GM23248 (cell line): ENCODE measurements at regions not wholly inside any gene's neighbourhood (a gene's known extent, or its start where the extent isn't known, plus 50 kb on each side); places are given as distances from the start of the nearest gene placed in this dataset.
A peak's percentile ranks its signal among the peaks of the same experiment; 100 is the strongest.

Experiments
- DNase-seq: peaks from one replicate; pipeline ENCODE4 v3.0.0-alpha.2; 2015
- H2AFZ ChIP-seq: fragments of 200-600 bp; sonication (generic); 2 replicates; pipeline ENCODE4 v1.6.1; 2016; ENCODE audit warnings: antibody characterized with exemption
- H3F3A ChIP-seq: fragments of 200-600 bp; sonication (generic); 2 replicates; pipeline ENCODE4 v1.6.1; 2016; ENCODE audit warnings: mild to moderate bottlenecking, antibody characterized with exemption, mixed run types; ENCODE audit not compliant: insufficient read depth
- H3K27ac ChIP-seq: fragments of 200-600 bp; sonication (generic); 2 replicates; pipeline ENCODE4 v1.5.1; 2016; ENCODE audit warnings: mild to moderate bottlenecking
- H3K27me3 ChIP-seq: fragments of 200-600 bp; sonication (generic); replicated peaks from 2 replicates; pipeline ENCODE4 v1.6.1; 2016; ENCODE audit warnings: mild to moderate bottlenecking; ENCODE audit not compliant: insufficient read depth
- H3K36me3 ChIP-seq: fragments of 200-600 bp; sonication (generic); 2 replicates; pipeline ENCODE4 v1.6.1; 2016; ENCODE audit warnings: low read depth, mild to moderate bottlenecking
- H3K4me1 ChIP-seq: fragments of 200-600 bp; sonication (generic); 2 replicates; pipeline ENCODE4 v1.6.1; 2016; ENCODE audit warnings: mild to moderate bottlenecking; ENCODE audit not compliant: insufficient read depth
- H3K4me2 ChIP-seq: fragments of 200-600 bp; sonication (generic); one replicate; pipeline ENCODE4 v1.6.1; 2016; ENCODE audit warnings: mild to moderate bottlenecking; ENCODE audit not compliant: unreplicated experiment
- H3K4me3 ChIP-seq: fragments of 200-600 bp; sonication (generic); 2 replicates; pipeline ENCODE4 v1.5.1; 2016; ENCODE audit warnings: mild to moderate bottlenecking
- H3K79me2 ChIP-seq: fragments of 200-600 bp; sonication (generic); 2 replicates; pipeline ENCODE4 v1.6.1; 2016; ENCODE audit warnings: mild to moderate bottlenecking; ENCODE audit not compliant: insufficient read depth
- H3K9ac ChIP-seq: fragments of 200-600 bp; sonication (generic); 2 replicates; pipeline ENCODE4 v1.6.1; 2016; ENCODE audit warnings: mild to moderate bottlenecking
- H3K9me2 ChIP-seq: fragments of 200-600 bp; sonication (generic); 2 replicates; pipeline ENCODE4 v1.6.1; 2016; ENCODE audit warnings: mixed run types, mild to moderate bottlenecking, moderate library complexity; ENCODE audit not compliant: insufficient read depth
- H3K9me3 ChIP-seq: fragments of 200-600 bp; sonication (generic); one replicate; pipeline ENCODE4 v1.6.1; 2017; ENCODE audit warnings: low read depth
- H4K20me1 ChIP-seq: fragments of 200-600 bp; sonication (generic); 2 replicates; pipeline ENCODE4 v1.6.0; 2016; ENCODE audit not compliant: insufficient read depth
- EZH2 ChIP-seq: fragments of 200-600 bp; sonication (generic); IDR thresholded peaks from 2 replicates; pipeline ENCODE4 v1.6.1; 2018; ENCODE audit warnings: antibody characterized with exemption, mild to moderate bottlenecking; ENCODE audit not compliant: insufficient read depth, poor library complexity, severe bottlenecking
- EZH2phosphoT487 ChIP-seq: fragments of 200-600 bp; sonication (generic); IDR thresholded peaks from 2 replicates; pipeline ENCODE4 v1.6.1; 2018; ENCODE audit warnings: antibody characterized with exemption, moderate library complexity, mild to moderate bottlenecking, low read depth; ENCODE audit not compliant: insufficient read depth
- WGBS, 2 experiments: methylation state at CpG; one replicate each; pipeline ENCODE4 v1.1.6; 2015 to 2017; ENCODE audit warnings: low lambda C conversion rate in 2 of 2, low coverage in 1 of 2; ENCODE audit errors: missing lambda C conversion rate in 2 of 2; 5-methylcytosine and 5-hydroxymethylcytosine counted together
- in situ Hi-C: fragments of 300-500 bp; cut with MboI; formaldehyde crosslinking; loops from 2 replicates; pipeline ENCODE4 v1.15.0; 2020

- H3K9ac ChIP-seq = no peak overlapping the region
Measured at GRCh38 chr2:12155303-12156051, 409.0 kb downstream of the LPIN1 start.

DNA sequence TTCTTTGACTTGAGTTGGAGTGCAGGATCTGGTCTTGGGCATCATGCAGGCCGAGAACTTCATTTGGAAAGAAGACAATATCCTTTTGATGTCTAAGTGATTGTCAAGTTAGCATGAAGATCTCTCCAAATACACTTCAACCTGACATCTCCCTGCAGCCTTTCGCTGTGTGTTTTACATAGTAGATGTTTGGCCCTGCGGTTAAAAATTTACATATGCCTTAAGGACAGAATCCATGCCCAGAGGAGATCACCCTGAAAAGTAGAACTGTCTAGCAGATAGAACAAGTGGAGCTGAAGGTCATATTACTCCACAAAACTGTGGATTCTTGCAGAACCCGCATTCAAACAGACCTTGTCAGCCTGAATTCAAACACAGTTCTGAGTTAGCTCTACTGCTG, 409.9 kb downstream of the LPIN1 start:
- 81% methylated on average over 4 of the region's 4 CpGs for WGBS, 2 experiments
- Histone ChIP-seq H3K9me3 (no peaks in the 10 kb centered on the region), H3K36me3 (no peaks in the 10 kb centered on the region), H3K9ac (no peak overlapping the region), H3K4me3 (no peak overlapping the region), H3K27ac (no peak overlapping the region), H3F3A (peaks cover 26% of the 10 kb centered on the region; the same call in 1 of the 2 replicates), H3K9me2 (no peaks in the 10 kb centered on the region), H4K20me1 (no peaks in the 10 kb centered on the region), H2AFZ (no peak overlapping the region), H3K4me1 (peaks cover 24% of the 10 kb centered on the region), H3K4me2 (peak overlapping the region; percentile 48), H3K27me3 (no peaks in the 10 kb centered on the region), H3K79me2 (no peaks in the 10 kb centered on the region)
- DNase-seq = no peak
- in situ Hi-C loops = no loop called here
- no peak for TF ChIP-seq EZH2
- TF ChIP-seq EZH2phosphoT487 = no peak

More at GRCh38 chr2:12155303-12156051, 409.0 kb downstream of the LPIN1 start:
- DNase-seq = peak; percentile 82
- 4 to 7% methylated on average over 6 of the region's 6 CpGs for WGBS, 2 experiments
- Histone ChIP-seq H3K9me3 (no peaks in the 10 kb centered on the region), H4K20me1 (no peaks in the 10 kb centered on the region), H3K27ac (peak overlapping the region; percentile 22; the same call in 1 of the 2 replicates), H3K9me2 (no peaks in the 10 kb centered on the region), H3K27me3 (no peaks in the 10 kb centered on the region), H3K36me3 (no peaks in the 10 kb centered on the region), H3K4me3 (no peak overlapping the region), H2AFZ (0 out of 2 replicates have a peak overlapping the region, but pooled peaks have one; percentile 1), H3K79me2 (no peaks in the 10 kb centered on the region), H3K4me1 (peaks cover 24% of the 10 kb centered on the region), H3F3A (peaks cover 26% of the 10 kb centered on the region; the same call in 1 of the 2 replicates), H3K4me2 (peak overlapping the region; percentile 48)
- in situ Hi-C loops = no loop called here
- no peak for TF ChIP-seq EZH2phosphoT487
- TF ChIP-seq EZH2 = no peak

- Histone ChIP-seq H3K79me2 (no peaks in the 10 kb centered on the region), H3K4me1 (peaks cover 7% of the 10 kb centered on the region), H3K27ac (no peak overlapping the region), H3K27me3 (no peaks in the 10 kb centered on the region), H3K9ac (no peak overlapping the region), H3K4me2 (no peak overlapping the region), H2AFZ (no peak overlapping the region), H3K9me3 (no peaks in the 10 kb centered on the region), H3K36me3 (no peaks in the 10 kb centered on the region), H3K4me3 (no peak overlapping the region), H3K9me2 (no peaks in the 10 kb centered on the region), H3F3A (peaks cover 9% of the 10 kb centered on the region; the same call in 1 of the 2 replicates), H4K20me1 (no peaks in the 10 kb centered on the region)
- DNase-seq = no peak
- WGBS, 2 experiments = 73 to 80% methylated on average over 1 of the region's 1 CpG
- no peak for TF ChIP-seq EZH2phosphoT487
- TF ChIP-seq EZH2 = no peak
- in situ Hi-C loops = no loop called here
Measured at GRCh38 chr2:12161085-12161484, 414.7 kb downstream of the LPIN1 start.

DNA sequence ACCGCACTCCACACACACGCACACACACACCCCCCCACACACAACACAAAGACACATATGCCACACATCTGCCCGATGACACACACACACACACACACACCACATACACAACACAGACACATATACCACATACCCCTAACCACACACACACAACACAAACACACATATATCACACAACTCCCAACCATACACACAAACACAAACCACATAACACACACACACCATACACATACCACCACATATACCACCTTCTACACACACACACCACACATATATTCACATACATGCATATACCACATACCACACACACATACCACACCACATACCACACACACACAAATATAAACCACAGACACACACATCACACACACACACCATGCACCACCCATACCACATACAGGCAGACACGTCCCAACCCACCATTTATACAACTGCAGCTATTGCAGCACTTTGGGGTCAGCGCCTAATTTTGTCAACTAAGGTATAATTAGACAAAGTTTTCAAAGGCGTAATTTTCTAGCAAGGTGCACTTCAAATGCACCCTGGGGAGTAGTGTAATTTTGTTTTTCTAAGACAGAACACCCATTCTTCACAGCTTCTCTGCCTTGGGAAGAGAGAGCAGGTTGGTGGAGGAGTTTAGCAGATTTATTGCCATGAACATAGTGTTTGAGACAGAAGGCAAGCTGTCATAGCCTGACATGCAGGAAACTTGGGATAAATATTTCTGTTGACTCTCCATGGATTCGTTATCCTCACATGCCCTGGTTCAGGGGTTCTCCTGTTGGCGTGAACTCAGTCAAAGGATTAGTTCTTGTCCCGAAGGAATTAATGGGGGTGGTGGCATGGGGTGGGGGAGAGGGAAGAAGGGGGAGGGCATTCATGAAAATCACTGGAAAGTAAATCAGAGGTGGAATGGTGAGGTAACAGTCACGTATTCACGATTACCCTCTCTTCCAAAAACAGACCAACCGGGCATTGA, 416.1 kb downstream of the LPIN1 start:
- Histone ChIP-seq H3K4me1 (no peaks in the 10 kb centered on the region), H2AFZ (no peak overlapping the region), H3F3A (no peaks in the 10 kb centered on the region), H3K4me3 (no peak overlapping the region), H3K27me3 (no peaks in the 10 kb centered on the region), H4K20me1 (no peaks in the 10 kb centered on the region), H3K27ac (no peak overlapping the region), H3K9me3 (no peaks in the 10 kb centered on the region), H3K9ac (no peak overlapping the region), H3K4me2 (no peak overlapping the region), H3K79me2 (no peaks in the 10 kb centered on the region), H3K9me2 (no peaks in the 10 kb centered on the region), H3K36me3 (no peaks in the 10 kb centered on the region)
- DNase-seq = no peak
- WGBS, 2 experiments = 86 to 88% methylated on average over 12 of the region's 12 CpGs
- TF ChIP-seq EZH2 (no peak), EZH2phosphoT487 (no peak)
- in situ Hi-C loops = no loop called here
